ENCODE measurements at regions not wholly inside any gene's neighbourhood (a gene's known extent, or its start where the extent isn't known, plus 50 kb on each side); places are given as distances from the start of the nearest gene placed in this dataset.

- Mint-ChIP-seq H3K9me3 (peaks cover 9% of the 10 kb centered on the region), H3K4me3 (no peak overlapping the region), H3K36me3 (ENCODE audit: low read depth) (no peaks in the 10 kb centered on the region), H3K27ac (no peak overlapping the region), H3K4me1 (ENCODE audit: low read depth) (no peaks in the 10 kb centered on the region), H3K27me3 (ENCODE audit: low read depth) (no peaks in the 10 kb centered on the region)
Observed at GRCh38 chr14:84006643-84007155, 1523.2 kb upstream of the FLRT2 start.

- Mint-ChIP-seq H3K36me3 (ENCODE audit: low read depth) (no peaks in the 10 kb centered on the region), H3K27ac (no peak overlapping the region), H3K9me3 (peaks cover 4% of the 10 kb centered on the region), H3K4me1 (ENCODE audit: low read depth) (no peaks in the 10 kb centered on the region), H3K4me3 (no peak overlapping the region), H3K27me3 (ENCODE audit: low read depth) (no peaks in the 10 kb centered on the region)
Observed at GRCh38 chr14:84013424-84013823, 1516.5 kb upstream of the FLRT2 start.

- Mint-ChIP-seq H3K4me3 (no peak overlapping the region), H3K9me3 (peaks cover 8% of the 10 kb centered on the region)
Observed at GRCh38 chr14:84017495-84017894, 1512.4 kb upstream of the FLRT2 start.

GRCh38 chr14:84021433-84021832 is 1508.5 kb upstream of the FLRT2 start:
- Mint-ChIP-seq H3K4me1 (ENCODE audit: low read depth) (no peaks in the 10 kb centered on the region), H3K27me3 (ENCODE audit: low read depth) (no peaks in the 10 kb centered on the region), H3K27ac (no peak overlapping the region), H3K4me3 (no peak overlapping the region), H3K36me3 (ENCODE audit: low read depth) (no peaks in the 10 kb centered on the region), H3K9me3 (peaks cover 11% of the 10 kb centered on the region)

More at GRCh38 chr14:84017495-84017894, 1512.4 kb upstream of the FLRT2 start:
- Mint-ChIP-seq H3K36me3 (ENCODE audit: low read depth) (no peaks in the 10 kb centered on the region), H3K27me3 (ENCODE audit: low read depth) (no peaks in the 10 kb centered on the region), H3K4me1 (ENCODE audit: low read depth) (no peaks in the 10 kb centered on the region), H3K27ac (no peak overlapping the region)

- no peak overlapping the region for H3K4me3 Mint-ChIP-seq
- H3K4me1 Mint-ChIP-seq (ENCODE audit: low read depth), result no peaks in the 10 kb centered on the region
Observed at GRCh38 chr14:84024231-84024820, 1505.6 kb upstream of the FLRT2 start.

GRCh38 chr14:84025106-84026012 is 1504.6 kb upstream of the FLRT2 start:
- Mint-ChIP-seq H3K9me3 (peaks cover 11% of the 10 kb centered on the region), H3K36me3 (ENCODE audit: low read depth) (no peaks in the 10 kb centered on the region), H3K27me3 (ENCODE audit: low read depth) (no peaks in the 10 kb centered on the region), H3K4me3 (no peak overlapping the region), H3K4me1 (ENCODE audit: low read depth) (no peaks in the 10 kb centered on the region), H3K27ac (no peak overlapping the region)

More at GRCh38 chr14:84024231-84024820, 1505.6 kb upstream of the FLRT2 start:
- H3K27me3 Mint-ChIP-seq (ENCODE audit: low read depth), result no peaks in the 10 kb centered on the region
- H3K27ac Mint-ChIP-seq, result no peak overlapping the region
- H3K36me3 Mint-ChIP-seq (ENCODE audit: low read depth), result no peaks in the 10 kb centered on the region
- peaks cover 11% of the 10 kb centered on the region for H3K9me3 Mint-ChIP-seq

GRCh38 chr14:84027351-84027750 is 1502.6 kb upstream of the FLRT2 start:
- Mint-ChIP-seq H3K36me3 (ENCODE audit: low read depth) (no peaks in the 10 kb centered on the region), H3K9me3 (peaks cover 7% of the 10 kb centered on the region), H3K4me3 (no peak overlapping the region), H3K27ac (no peak overlapping the region), H3K27me3 (ENCODE audit: low read depth) (no peaks in the 10 kb centered on the region), H3K4me1 (ENCODE audit: low read depth) (no peaks in the 10 kb centered on the region)

- H3K9me3 Mint-ChIP-seq, result peaks cover 6% of the 10 kb centered on the region
- no peaks in the 10 kb centered on the region for H3K4me1 Mint-ChIP-seq (ENCODE audit: low read depth)
- H3K36me3 Mint-ChIP-seq (ENCODE audit: low read depth), result no peaks in the 10 kb centered on the region
- no peak overlapping the region for H3K4me3 Mint-ChIP-seq
- no peaks in the 10 kb centered on the region for H3K27me3 Mint-ChIP-seq (ENCODE audit: low read depth)
- no peak overlapping the region for H3K27ac Mint-ChIP-seq
Observed at GRCh38 chr14:84028080-84028604, 1501.8 kb upstream of the FLRT2 start.

- Mint-ChIP-seq H3K27me3 (ENCODE audit: low read depth) (no peaks in the 10 kb centered on the region), H3K36me3 (ENCODE audit: low read depth) (no peaks in the 10 kb centered on the region), H3K4me3 (no peak overlapping the region), H3K9me3 (no peaks in the 10 kb centered on the region), H3K4me1 (ENCODE audit: low read depth) (no peaks in the 10 kb centered on the region), H3K27ac (no peak overlapping the region)
Observed at GRCh38 chr14:84029246-84029645, 1500.7 kb upstream of the FLRT2 start.

- H3K4me1 Mint-ChIP-seq (ENCODE audit: low read depth), result no peaks in the 10 kb centered on the region
- no peaks in the 10 kb centered on the region for H3K36me3 Mint-ChIP-seq (ENCODE audit: low read depth)
- no peak overlapping the region for H3K4me3 Mint-ChIP-seq
- no peaks in the 10 kb centered on the region for H3K27me3 Mint-ChIP-seq (ENCODE audit: low read depth)
- H3K9me3 Mint-ChIP-seq, result no peaks in the 10 kb centered on the region
- no peak overlapping the region for H3K27ac Mint-ChIP-seq
Observed at GRCh38 chr14:84029720-84030119, 1500.2 kb upstream of the FLRT2 start.

- no peak overlapping the region for H3K4me3 Mint-ChIP-seq
- peaks cover 13% of the 10 kb centered on the region for H3K9me3 Mint-ChIP-seq
- no peaks in the 10 kb centered on the region for H3K36me3 Mint-ChIP-seq (ENCODE audit: low read depth)
- no peaks in the 10 kb centered on the region for H3K27me3 Mint-ChIP-seq (ENCODE audit: low read depth)
- no peak overlapping the region for H3K27ac Mint-ChIP-seq
- H3K4me1 Mint-ChIP-seq (ENCODE audit: low read depth), result peaks cover 2% of the 10 kb centered on the region
Observed at GRCh38 chr14:84036840-84037239, 1493.1 kb upstream of the FLRT2 start.

- H3K27me3 Mint-ChIP-seq (ENCODE audit: low read depth), result no peaks in the 10 kb centered on the region
- H3K4me3 Mint-ChIP-seq, result no peak overlapping the region
- H3K9me3 Mint-ChIP-seq, result peaks cover 13% of the 10 kb centered on the region
- peaks cover 2% of the 10 kb centered on the region for H3K4me1 Mint-ChIP-seq (ENCODE audit: low read depth)
- H3K27ac Mint-ChIP-seq, result no peak overlapping the region
- H3K36me3 Mint-ChIP-seq (ENCODE audit: low read depth), result no peaks in the 10 kb centered on the region
Observed at GRCh38 chr14:84037593-84037992, 1492.4 kb upstream of the FLRT2 start.

GRCh38 chr14:84040101-84040500 is 1489.8 kb upstream of the FLRT2 start:
- Mint-ChIP-seq H3K27me3 (ENCODE audit: low read depth) (no peaks in the 10 kb centered on the region), H3K27ac (no peak overlapping the region), H3K4me1 (ENCODE audit: low read depth) (peaks cover 2% of the 10 kb centered on the region), H3K36me3 (ENCODE audit: low read depth) (no peaks in the 10 kb centered on the region), H3K9me3 (peaks cover 21% of the 10 kb centered on the region), H3K4me3 (no peak overlapping the region)

- H3K36me3 Mint-ChIP-seq (ENCODE audit: low read depth), result no peaks in the 10 kb centered on the region
- no peak overlapping the region for H3K27ac Mint-ChIP-seq
- H3K9me3 Mint-ChIP-seq, result peaks cover 23% of the 10 kb centered on the region
- no peaks in the 10 kb centered on the region for H3K27me3 Mint-ChIP-seq (ENCODE audit: low read depth)
- no peak overlapping the region for H3K4me3 Mint-ChIP-seq
- H3K4me1 Mint-ChIP-seq (ENCODE audit: low read depth), result peaks cover 2% of the 10 kb centered on the region
Observed at GRCh38 chr14:84041421-84041820, 1488.5 kb upstream of the FLRT2 start.

GRCh38 chr14:84042992-84043391 is 1487.0 kb upstream of the FLRT2 start:
- no peak overlapping the region for H3K27ac Mint-ChIP-seq

More at GRCh38 chr14:84042992-84043391, 1487.0 kb upstream of the FLRT2 start:
- Mint-ChIP-seq H3K9me3 (peaks cover 20% of the 10 kb centered on the region), H3K36me3 (ENCODE audit: low read depth) (no peaks in the 10 kb centered on the region), H3K27me3 (ENCODE audit: low read depth) (no peaks in the 10 kb centered on the region), H3K4me3 (no peak overlapping the region), H3K4me1 (ENCODE audit: low read depth) (no peaks in the 10 kb centered on the region)
